ENCODE measurements at regions not wholly inside any gene's neighbourhood (a gene's known extent, or its start where the extent isn't known, plus 50 kb on each side); places are given as distances from the start of the nearest gene placed in this dataset.
"Not testable (repeated sequence)": the region's sequence is repeated elsewhere in the genome, so short reads cannot be mapped to it uniquely, and the experiment has no call there.

GRCh38 chr5:18617191-18617590, 982.9 kb downstream of the TAF11L14 start:
- not testable (repeated sequence) for DNase-seq

GRCh38 chr5:18630458-18631045, 996.3 kb downstream of the TAF11L14 start:
- DNase-seq = no peak

GRCh38 chr5:18652404-18653215, 1018.4 kb downstream of the TAF11L14 start:
- no peak for DNase-seq

GRCh38 chr5:18653216-18653752, 1019.0 kb downstream of the TAF11L14 start:
- DNase-seq = no peak

- DNase-seq = no peak
Measured at GRCh38 chr5:18660511-18660910, 1026.3 kb downstream of the TAF11L14 start.

- no peak for DNase-seq
Measured at GRCh38 chr5:18662231-18662630, 1028.0 kb downstream of the TAF11L14 start.

- not testable (repeated sequence) for DNase-seq
Measured at GRCh38 chr5:18674212-18674611, 1040.0 kb downstream of the TAF11L14 start.

GRCh38 chr5:18675041-18675440, 1040.8 kb downstream of the TAF11L14 start:
- no peak for DNase-seq

- no peak for DNase-seq
Measured at GRCh38 chr5:18686253-18686652, 1052.0 kb downstream of the TAF11L14 start.

- no peak for DNase-seq
Measured at GRCh38 chr5:18687429-18687828, 1053.2 kb downstream of the TAF11L14 start.

- DNase-seq = no peak
Measured at GRCh38 chr5:18699681-18700080, 1065.4 kb downstream of the TAF11L14 start.

GRCh38 chr5:18702821-18703220, 1068.6 kb downstream of the TAF11L14 start:
- no peak for DNase-seq

GRCh38 chr5:18712936-18713485, 1078.8 kb downstream of the TAF11L14 start:
- no peak for DNase-seq

- DNase-seq = no peak
Measured at GRCh38 chr5:18720002-18720401, 1085.7 kb downstream of the TAF11L14 start.

- DNase-seq = no peak
Measured at GRCh38 chr5:18732556-18733479, 1098.6 kb downstream of the TAF11L14 start.

- no peak for DNase-seq
Measured at GRCh38 chr5:18736051-18736398, 1101.8 kb downstream of the TAF11L14 start.

GRCh38 chr5:18736736-18737135, 1102.5 kb downstream of the TAF11L14 start:
- not testable (repeated sequence) for DNase-seq

- no peak for DNase-seq
Measured at GRCh38 chr5:18740301-18740700, 1106.0 kb downstream of the TAF11L14 start.

- no peak for DNase-seq
Measured at GRCh38 chr5:18742830-18743229, 1108.6 kb downstream of the TAF11L14 start.

- DNase-seq = no peak
Measured at GRCh38 chr5:18744441-18744840, 1110.2 kb downstream of the TAF11L14 start.

- DNase-seq = no peak
Measured at GRCh38 chr5:18745042-18745987, 1111.1 kb downstream of the TAF11L14 start.

Data from GF-D8 (cell line).